ENCODE measurements at regions not wholly inside any gene's neighbourhood (a gene's known extent, or its start where the extent isn't known, plus 50 kb on each side); places are given as distances from the start of the nearest gene placed in this dataset.

GRCh38 chr10:78301891-78302738 is 268.5 kb downstream of the RPS24 start:
- no peak for DNase-seq (ENCODE audit: low read depth)
- H3K4me3 ChIP-seq (ENCODE audit: low read depth, low read length) = peak overlapping the region; percentile 66

GRCh38 chr10:78302739-78302988 is 269.0 kb downstream of the RPS24 start:
- H3K4me3 ChIP-seq (ENCODE audit: low read depth, low read length) = peak overlapping the region; percentile 66
- no peak for TF ChIP-seq CTCF (IDR thresholded peaks at IDR 0.05; ENCODE audit: insufficient read depth, low read depth, low read length)
- no peak for DNase-seq (ENCODE audit: low read depth)

More at GRCh38 chr10:78301891-78302738, 268.5 kb downstream of the RPS24 start:
- peak; percentile 16 for TF ChIP-seq CTCF (IDR thresholded peaks at IDR 0.05; ENCODE audit: insufficient read depth, low read depth, low read length)

- DNase-seq (ENCODE audit: low read depth) = peak; percentile 82
- TF ChIP-seq CTCF (IDR thresholded peaks at IDR 0.05; ENCODE audit: insufficient read depth, low read depth, low read length) = peak; percentile 64
- H3K4me3 ChIP-seq (ENCODE audit: low read depth, low read length) = peak overlapping the region; percentile 66
These were observed 269.6 kb downstream of the RPS24 start for GRCh38 chr10:78302989-78303854.

GRCh38 chr10:78304091-78305045 is 270.7 kb downstream of the RPS24 start:
- TF ChIP-seq CTCF (IDR thresholded peaks at IDR 0.05; ENCODE audit: insufficient read depth, low read depth, low read length) = no peak
- no peak overlapping the region for H3K4me3 ChIP-seq (ENCODE audit: low read depth, low read length)
- no peak for DNase-seq (ENCODE audit: low read depth)

GRCh38 chr10:78305311-78305710 is 271.6 kb downstream of the RPS24 start:
- no peak overlapping the region for H3K4me3 ChIP-seq (ENCODE audit: low read depth, low read length)
- TF ChIP-seq CTCF (IDR thresholded peaks at IDR 0.05; ENCODE audit: insufficient read depth, low read depth, low read length) = no peak

GRCh38 chr10:78306358-78306757 is 272.7 kb downstream of the RPS24 start:
- TF ChIP-seq CTCF (IDR thresholded peaks at IDR 0.05; ENCODE audit: insufficient read depth, low read depth, low read length) = no peak
- no peak overlapping the region for H3K4me3 ChIP-seq (ENCODE audit: low read depth, low read length)
- DNase-seq (ENCODE audit: low read depth) = no peak

More at GRCh38 chr10:78305311-78305710, 271.6 kb downstream of the RPS24 start:
- no peak for DNase-seq (ENCODE audit: low read depth)

Measured in fibroblast of villous mesenchyme (primary cell).